Panc1 (cell line): ENCODE measurements at regions not wholly inside any gene's neighbourhood (a gene's known extent, or its start where the extent isn't known, plus 50 kb on each side); places are given as distances from the start of the nearest gene placed in this dataset.

Source experiments
- ATAC-seq: fragments of 200-7000 bp; cut with Tn5 transposase; 2 replicates; pipeline ENCODE4 v1.9.1; 2020; ENCODE audit warnings: mild to moderate bottlenecking, moderate library complexity
- BruUV-seq: library from RNA; stranded (reverse); fragments of 400-500 nt; replicated peaks from 2 replicates; lab custom pipeline; 2021; lab: Mats Ljungman, UMichigan
- CTCF ChIA-PET: fragments of 300-600 bp; sonication (Branson Sonifier 250); formaldehyde crosslinking; loops from one replicate; lab custom pipeline; 2022; ENCODE audit warnings: antibody characterized with exemption; lab: Charles Lee
- POLR2A ChIA-PET: fragments of 300-600 bp; sonication (Branson Sonifier 250); formaldehyde crosslinking; loops from one replicate; lab custom pipeline; 2022; ENCODE audit warnings: antibody characterized with exemption; lab: Charles Lee
- DNase-seq: peaks from one replicate; pipeline ENCODE4 v3.0.0-alpha.2; 2010; ENCODE audit warnings: low read depth, low spot score
- H3K27ac ChIP-seq: 2 replicates; pipeline ENCODE4 v1.5.1; 2011; ENCODE audit warnings: mild to moderate bottlenecking, low read length, inconsistent platforms
- H3K27me3 ChIP-seq: fragments of 200-500 bp; sonication (Bioruptor generic); 2 replicates; pipeline ENCODE4 v1.6.0; 2014; ENCODE audit warnings: low read length, inconsistent platforms; ENCODE audit not compliant: control insufficient read depth, insufficient read depth
- H3K36me3 ChIP-seq: fragments of 200-500 bp; sonication (Bioruptor generic); 2 replicates; pipeline ENCODE4 v1.5.1; 2014; ENCODE audit warnings: inconsistent platforms, mild to moderate bottlenecking, low read length, moderate library complexity; ENCODE audit not compliant: control insufficient read depth, insufficient read depth
- H3K4me1 ChIP-seq: 2 replicates; pipeline ENCODE4 v1.5.1; 2011; ENCODE audit warnings: inconsistent platforms, mild to moderate bottlenecking, low read length, moderate library complexity; ENCODE audit not compliant: control insufficient read depth, insufficient read depth
- H3K4me3 ChIP-seq, 2 experiments: 2 replicates each; pipeline ENCODE4 v1.5.1; 2011 to 2012; ENCODE audit warnings: low read depth in 2 of 2, low read length in 2 of 2, mild to moderate bottlenecking in 2 of 2, inconsistent platforms in 1 of 2, moderate library complexity in 1 of 2
- H3K9me3 ChIP-seq: fragments of 200-500 bp; sonication (Bioruptor generic); 2 replicates; pipeline ENCODE4 v1.5.1; 2014; ENCODE audit warnings: low read depth, mild to moderate bottlenecking, inconsistent platforms, low read length, moderate library complexity; ENCODE audit not compliant: control insufficient read depth, insufficient read depth
- CTCF ChIP-seq: fragments of 450-650 bp; IDR thresholded peaks from 2 replicates; pipeline ENCODE4 v1.5.1; 2017; ENCODE audit warnings: mild to moderate bottlenecking
- POLR2AphosphoS5 ChIP-seq: IDR thresholded peaks from 2 replicates; pipeline ENCODE4 v1.6.1; 2012; ENCODE audit warnings: mild to moderate bottlenecking, low read depth, low read length, moderate library complexity
- REST ChIP-seq, 2 experiments: IDR thresholded peaks; 2 replicates each; pipeline ENCODE4 v1.6.1; 2011 to 2012; ENCODE audit warnings: low read depth in 2 of 2, control low read depth in 1 of 2, low read length in 1 of 2, mild to moderate bottlenecking in 1 of 2, moderate library complexity in 1 of 2; ENCODE audit not compliant: insufficient read depth in 1 of 2
- SIN3A ChIP-seq: IDR thresholded peaks from 2 replicates; pipeline ENCODE4 v1.6.1; 2012; ENCODE audit warnings: low read depth, mild to moderate bottlenecking, low read length, moderate library complexity, borderline replicate concordance; ENCODE audit not compliant: insufficient read depth
- TCF7L2 ChIP-seq: IDR thresholded peaks from 2 replicates; pipeline ENCODE4 v1.6.1; 2011; ENCODE audit warnings: mild to moderate bottlenecking, low read depth, low read length, inconsistent platforms
- in situ Hi-C: cut with HindIII; loops from 2 replicates; pipeline ENCODE4 v1.10.0; 2016; ENCODE audit warnings: low sequenced_read_pairs, low pct_unique_long_range_greater_than_20kb
- intact Hi-C: fragments of 100-400 bp; cut with micrococcal nuclease; formaldehyde crosslinking; loops from one replicate; pipeline ENCODE4 v1.10.0; 2022; ENCODE audit not compliant: unreplicated experiment

- in situ Hi-C loops = no loop called here
- TF ChIP-seq REST (IDR thresholded peaks at IDR 0.05; ENCODE audit: insufficient read depth in 1 of 2, low read depth in 2 of 2, low read length in 1 of 2) = no peak
- no peak for TF ChIP-seq TCF7L2
- TF ChIP-seq POLR2AphosphoS5 = no peak
- TF ChIP-seq SIN3A = no peak
- TF ChIP-seq CTCF = no peak
- intact Hi-C loops = no loop called here
- DNase-seq (no peak), ATAC-seq (no peak)
- Histone ChIP-seq H3K27ac (no peak overlapping the region), H3K4me1 (no peaks in the 10 kb centered on the region), H3K4me3 (no peak overlapping the region), H3K9me3 (no peaks in the 10 kb centered on the region), H3K27me3 (no peaks in the 10 kb centered on the region), H3K36me3 (no peaks in the 10 kb centered on the region)
- ChIA-PET POLR2A (no interaction called here), CTCF (no interaction called here)
- BruUV-seq = no TSS peak
These were observed 64.0 kb downstream of the TBR1 start for GRCh38 chr2:161480123-161480522.

- Histone ChIP-seq H3K4me1 (no peaks in the 10 kb centered on the region), H3K4me3 (no peak overlapping the region), H3K9me3 (no peaks in the 10 kb centered on the region), H3K27ac (no peak overlapping the region), H3K27me3 (no peaks in the 10 kb centered on the region), H3K36me3 (no peaks in the 10 kb centered on the region)
- ChIA-PET CTCF (no interaction called here), POLR2A (no interaction called here)
- BruUV-seq = no TSS peak
- in situ Hi-C loops (no loop called here), intact Hi-C loops (no loop called here)
- ATAC-seq = no peak
- no peak for DNase-seq
- TF ChIP-seq POLR2AphosphoS5 (no peak), TCF7L2 (no peak), SIN3A (no peak), CTCF (no peak), REST (IDR thresholded peaks at IDR 0.05; ENCODE audit: insufficient read depth in 1 of 2, low read depth in 2 of 2, low read length in 1 of 2) (no peak)
These were observed 65.5 kb downstream of the TBR1 start for GRCh38 chr2:161481619-161482018.
